Neural cell (in vitro differentiated cells): ENCODE measurements at regions not wholly inside any gene's neighbourhood (a gene's known extent, or its start where the extent isn't known, plus 50 kb on each side); places are given as distances from the start of the nearest gene placed in this dataset.

ENCODE experiments used
- CTCF ChIP-seq: fragments of 450-650 bp; IDR thresholded peaks from 2 replicates; pipeline ENCODE4 v1.5.1; 2014; ENCODE audit warnings: antibody characterized with exemption, mild to moderate bottlenecking, moderate library complexity; ENCODE audit not compliant: poor library complexity, severe bottlenecking
- EZH2 ChIP-seq: fragments of 200-600, 300-800 bp; shearing (Covaris generic), sonication (generic); IDR thresholded peaks from 2 replicates; pipeline ENCODE4 v1.6.1; 2014; ENCODE audit warnings: antibody characterized with exemption, low read length, borderline replicate concordance, mild to moderate bottlenecking; ENCODE audit not compliant: insufficient read depth, poor library complexity, severe bottlenecking
- POLR2AphosphoS5 ChIP-seq: IDR thresholded peaks from 2 replicates; pipeline ENCODE4 v1.6.1; 2012
- REST ChIP-seq: IDR thresholded peaks from 2 replicates; pipeline ENCODE4 v1.6.1; 2012; ENCODE audit warnings: borderline replicate concordance

GRCh38 chr5:120818128-120818527, 354.0 kb downstream of the PRR16 start:
- no peak for TF ChIP-seq CTCF
- TF ChIP-seq POLR2AphosphoS5 = no peak
- no peak for TF ChIP-seq EZH2
- no peak for TF ChIP-seq REST
